HG03103 (cell line): ENCODE measurements at regions not wholly inside any gene's neighbourhood (a gene's known extent, or its start where the extent isn't known, plus 50 kb on each side); places are given as distances from the start of the nearest gene placed in this dataset.
"Not testable (repeated sequence)": the region's sequence is repeated elsewhere in the genome, so short reads cannot be mapped to it uniquely, and the experiment has no call there.

Experiments
- ATAC-seq: cut with Tn5 transposase; IDR thresholded peaks from one replicate; pipeline ENCODE4 v1.9.1; 2021; ENCODE audit warnings: low read depth; ENCODE audit not compliant: unreplicated experiment

DNA sequence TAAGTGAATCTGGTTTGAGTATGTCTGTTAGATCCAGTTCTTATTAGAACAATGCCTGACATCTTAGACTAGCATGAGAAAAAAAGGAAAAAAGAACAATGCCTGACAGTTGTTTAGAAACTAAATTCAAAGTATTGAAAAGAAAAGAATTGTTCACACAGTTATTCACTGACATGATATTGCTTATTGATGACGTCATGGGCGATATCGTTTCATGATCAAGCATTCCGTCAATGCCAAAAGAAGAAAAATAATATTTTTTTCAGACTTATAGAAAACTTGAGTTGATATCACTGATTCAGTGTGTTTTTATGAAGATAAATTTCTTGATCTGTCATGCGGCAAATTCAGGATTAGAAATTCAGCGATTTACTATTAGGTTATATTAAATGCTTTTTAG, 196.5 kb upstream of the AGR3 start:
- ATAC-seq, result no peak

DNA sequence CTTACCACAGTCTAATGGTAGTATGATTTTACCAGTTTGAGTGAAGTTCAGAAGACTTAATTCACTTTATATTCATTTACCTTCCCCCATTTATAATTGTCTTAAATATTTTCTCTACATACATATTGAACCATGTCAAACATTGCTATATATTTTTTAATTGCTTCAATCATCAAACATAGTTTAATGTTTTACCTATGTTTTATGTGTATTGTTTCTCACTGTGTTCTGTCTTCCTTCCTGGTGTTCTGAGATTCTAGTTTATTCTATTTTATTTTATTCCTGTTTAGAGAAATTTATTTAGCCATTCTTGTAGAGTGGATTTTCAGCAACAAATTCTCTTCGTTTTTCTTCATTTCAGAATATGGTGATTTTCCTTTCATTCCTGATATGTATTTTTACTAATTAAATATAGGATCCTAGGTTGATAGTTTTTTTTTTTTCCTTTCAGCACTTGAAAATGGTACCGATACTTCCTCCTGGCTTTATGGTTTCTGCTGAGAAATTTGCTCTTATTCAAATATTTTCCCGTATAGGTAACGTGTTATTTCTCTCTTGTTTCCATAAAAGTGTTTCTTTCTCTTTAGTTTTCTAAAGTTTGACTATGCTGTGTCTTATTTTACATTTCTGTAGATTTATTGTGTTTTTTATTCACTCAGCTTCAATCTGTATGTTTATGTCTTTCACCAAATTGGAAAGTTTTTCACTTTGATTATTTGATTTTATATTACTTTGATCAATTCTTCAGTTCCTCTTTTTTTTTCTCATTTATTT, 201.8 kb upstream of the AGR3 start:
- no peak for ATAC-seq

DNA sequence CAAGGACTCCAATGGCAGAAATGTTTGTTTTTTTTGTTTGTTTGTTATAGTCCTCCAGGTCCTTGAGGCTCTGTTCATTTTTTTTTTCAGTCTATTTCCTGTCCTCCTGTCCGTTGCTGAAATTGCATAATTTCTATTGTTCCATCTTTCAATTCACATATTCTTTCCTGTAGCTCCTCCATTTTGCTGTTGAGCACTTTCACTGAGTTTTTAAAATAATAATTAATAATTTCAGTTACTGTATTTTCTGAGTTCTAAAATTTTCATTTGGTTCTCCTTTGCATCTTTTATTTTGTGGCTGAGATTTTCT, 202.3 kb upstream of the AGR3 start:
- no peak for ATAC-seq

DNA sequence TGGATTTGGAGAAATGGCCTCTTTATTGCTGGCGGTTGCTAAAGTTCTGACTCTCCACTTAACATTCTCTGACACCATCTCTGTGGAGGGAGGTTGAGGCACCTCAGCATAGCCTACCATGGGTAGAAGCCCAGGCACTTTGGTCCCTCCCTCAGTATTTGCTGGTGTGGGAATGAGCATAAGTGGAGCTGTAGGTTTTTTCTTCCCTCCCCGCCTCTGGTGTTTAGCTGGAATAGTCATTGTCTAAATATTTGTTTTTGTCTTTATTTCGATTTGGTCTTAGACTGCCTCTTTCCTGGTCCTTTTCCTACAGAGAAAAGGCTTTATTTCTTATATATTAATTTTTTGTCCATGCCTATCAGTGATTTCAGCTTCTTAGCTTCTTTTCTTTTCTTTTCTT, 203.4 kb upstream of the AGR3 start:
- ATAC-seq, result no peak

DNA sequence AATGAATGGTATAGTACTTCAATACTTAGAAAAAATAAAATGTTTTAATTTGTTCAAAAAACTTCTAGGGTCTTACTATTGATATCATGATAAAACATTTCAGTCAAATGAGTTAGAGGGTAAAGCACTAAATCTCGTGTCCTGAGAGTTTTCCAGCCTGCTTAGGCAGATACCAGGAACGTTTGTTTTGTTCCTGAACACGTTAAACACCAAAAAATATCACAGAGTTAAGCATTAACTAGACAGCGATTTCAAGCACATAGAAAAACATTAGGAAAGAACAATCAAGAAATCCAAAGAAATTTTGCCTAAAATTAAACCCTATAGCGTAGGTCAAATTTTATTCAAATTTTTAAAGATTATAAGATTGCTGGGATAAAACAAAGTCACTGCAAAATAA, 204.6 kb upstream of the AGR3 start:
- ATAC-seq, result no peak

DNA sequence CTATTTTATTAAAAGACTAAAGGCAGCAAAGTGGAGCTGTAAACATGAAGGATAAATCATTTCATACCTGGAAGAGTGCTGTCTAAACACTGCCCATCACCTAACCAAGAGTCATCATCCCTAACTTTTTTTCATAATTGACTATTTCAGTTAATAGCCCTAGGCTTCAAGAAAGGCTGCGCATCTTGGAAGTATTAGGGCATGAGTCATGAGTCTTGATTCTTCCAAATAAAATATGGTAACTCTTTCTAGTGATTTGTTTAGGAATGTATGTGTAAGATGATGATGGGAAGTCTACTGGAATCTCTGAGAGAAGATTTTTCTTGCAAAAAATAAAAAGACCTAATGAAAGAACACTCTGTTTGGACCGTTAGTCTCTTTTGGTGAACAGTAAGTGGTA, 207.7 kb upstream of the AHR start:
- no peak for ATAC-seq

DNA sequence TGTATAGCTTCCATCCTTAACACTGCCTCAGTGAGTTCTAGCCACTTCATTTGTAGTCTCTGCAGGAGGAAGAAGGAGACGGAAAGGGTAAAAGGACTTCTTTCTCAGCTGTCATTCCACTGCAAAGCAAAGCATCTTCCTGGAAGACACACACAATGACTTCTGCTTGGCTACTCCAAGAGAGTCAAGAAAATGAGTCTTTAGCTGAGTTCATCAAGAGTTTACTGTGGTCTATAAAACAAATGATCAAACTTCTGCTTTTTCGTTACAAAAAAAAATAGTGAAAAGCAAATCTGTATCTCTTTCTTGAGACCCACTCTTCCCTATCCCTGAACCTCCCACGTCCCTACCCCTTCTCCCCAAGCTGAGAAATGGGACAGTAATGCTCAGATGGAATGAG, 205.0 kb upstream of the AHR start:
- ATAC-seq, result no peak

DNA sequence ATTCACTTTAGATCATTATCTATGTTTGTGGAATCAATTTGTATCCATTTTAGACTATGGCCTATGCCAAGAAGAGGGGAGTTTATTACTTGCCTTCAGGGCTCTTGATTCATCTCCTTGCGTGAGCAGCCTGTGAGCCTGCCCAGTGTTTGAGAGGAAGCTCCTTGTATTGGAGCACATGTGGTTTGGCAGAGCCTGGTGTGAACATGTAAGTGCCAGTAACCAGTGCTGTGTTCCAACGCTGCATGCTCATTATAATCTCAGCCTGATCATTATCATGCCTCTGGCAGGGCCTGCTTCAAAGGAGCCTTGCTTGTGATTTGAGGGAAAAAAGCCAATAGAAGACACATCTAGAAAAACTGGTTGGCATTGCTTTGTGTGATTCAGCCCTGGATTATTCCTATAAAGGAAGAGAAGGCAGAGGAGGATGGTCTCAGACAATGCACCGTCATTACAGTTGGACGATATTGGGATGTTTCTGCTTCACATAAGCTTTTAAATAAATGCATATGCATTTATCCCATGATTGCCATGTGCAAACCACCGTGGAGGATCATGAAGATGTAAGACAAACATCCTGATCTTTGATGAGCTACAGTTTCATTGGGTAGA, 203.4 kb upstream of the AHR start:
- ATAC-seq, result no peak

DNA sequence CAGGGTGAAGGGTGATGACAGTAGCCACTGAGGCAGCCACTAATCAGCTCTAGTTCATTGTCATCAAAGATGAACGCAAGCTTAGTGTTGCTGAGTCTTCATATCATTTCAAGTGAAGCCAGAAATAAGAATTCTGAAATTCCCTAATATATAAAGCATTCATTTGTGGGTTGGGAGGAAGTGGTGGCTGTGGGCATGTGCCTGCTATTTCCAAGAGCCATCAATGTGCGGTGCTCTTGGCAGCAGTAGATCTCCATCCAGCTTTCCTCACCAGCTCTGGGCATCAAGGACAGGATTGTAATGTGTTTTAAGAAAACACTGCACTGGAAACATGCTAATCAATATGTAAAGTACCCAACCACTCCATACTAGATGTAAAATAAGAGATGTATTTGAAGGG, 202.5 kb upstream of the AHR start:
- no peak for ATAC-seq

DNA sequence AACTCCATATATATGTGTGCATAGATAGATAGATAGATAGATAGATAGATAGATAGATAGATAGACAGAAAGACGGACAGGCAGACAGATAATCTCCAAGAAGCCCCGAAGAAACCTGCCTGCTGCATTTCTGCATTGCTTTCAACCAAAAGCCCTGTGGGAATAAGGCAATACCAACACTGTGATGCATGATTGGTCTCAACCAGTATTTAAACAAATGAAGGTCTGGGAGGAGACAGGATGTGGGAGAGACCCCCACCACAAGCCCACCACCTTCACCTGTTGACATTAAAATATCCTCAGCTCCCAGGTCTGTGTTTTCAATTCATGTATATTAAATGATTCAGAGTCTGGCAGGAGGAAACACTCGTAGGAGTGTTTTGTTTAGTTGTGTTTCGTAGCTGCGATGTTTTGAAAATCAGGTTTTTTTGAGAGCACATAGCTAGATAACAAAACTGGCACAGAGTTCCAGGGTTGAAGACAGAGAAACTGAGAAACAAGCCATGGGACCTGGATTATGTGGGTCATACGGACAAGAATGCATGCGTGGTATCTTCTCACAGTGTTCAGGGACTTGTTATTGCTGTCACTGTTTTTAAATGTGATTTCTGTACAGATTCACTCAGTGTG, 200.7 kb upstream of the AHR start:
- ATAC-seq, result peak; percentile 57

DNA sequence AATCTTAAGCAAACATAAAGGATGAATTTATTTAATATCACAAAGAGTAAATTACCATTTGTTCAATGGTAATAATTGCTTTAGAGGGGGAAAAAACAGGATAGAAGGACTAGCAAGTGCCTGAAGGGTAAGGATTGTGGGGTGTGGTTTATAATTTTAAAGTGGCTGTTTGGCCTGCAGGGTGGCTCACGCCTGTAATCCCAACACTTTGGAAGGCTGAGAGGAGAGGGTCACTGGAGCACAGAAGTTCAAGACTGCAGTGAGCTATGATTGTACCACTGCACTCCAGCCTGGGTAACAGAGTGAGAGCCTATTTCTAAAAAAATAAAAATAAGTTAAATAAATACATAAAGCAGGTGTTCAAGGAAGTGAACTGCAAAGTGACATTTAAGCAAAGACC, 199.9 kb upstream of the AHR start:
- no peak for ATAC-seq

DNA sequence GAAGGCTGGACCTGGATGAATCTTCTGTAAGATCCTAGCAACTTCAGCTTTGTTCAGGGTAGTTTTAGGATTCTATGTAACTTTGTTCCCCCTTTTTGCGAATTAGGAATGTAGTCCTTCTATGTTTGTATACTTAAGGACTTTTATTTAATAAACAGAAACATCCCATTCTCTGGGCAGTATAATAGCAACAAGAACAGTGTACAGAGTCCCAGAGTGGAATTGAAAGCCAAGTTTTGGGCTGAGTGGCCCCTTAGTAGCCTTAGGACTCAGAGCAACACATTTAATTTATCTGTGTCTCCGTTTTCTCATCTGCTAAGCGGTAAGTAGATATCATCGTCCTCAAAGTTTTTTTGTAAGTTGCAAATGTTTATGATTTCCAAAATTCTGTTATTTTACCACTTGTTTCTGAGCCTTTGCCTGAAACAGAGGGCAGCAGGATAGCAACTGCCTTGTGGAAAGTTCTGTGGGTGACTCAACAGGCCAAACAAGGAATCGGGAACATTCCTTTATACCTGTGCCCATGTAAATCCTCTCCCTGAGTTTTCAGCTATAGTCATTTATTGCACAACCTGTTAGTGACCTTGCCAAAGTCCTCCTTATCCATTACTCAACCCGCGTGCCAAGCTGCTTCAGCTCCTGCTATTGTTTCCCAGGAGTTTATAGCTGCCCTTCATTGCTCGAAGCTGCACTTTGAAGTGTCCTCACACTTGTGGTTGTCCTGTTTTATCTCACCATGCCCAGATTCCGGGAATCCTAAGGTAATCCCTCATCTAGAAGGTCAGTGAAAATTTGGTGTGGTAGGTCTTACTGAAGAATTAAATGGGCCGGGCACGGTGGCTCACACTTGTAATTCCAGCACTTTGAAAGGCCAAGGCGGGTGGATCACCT, 199.1 kb upstream of the AHR start:
- no peak for ATAC-seq

DNA sequence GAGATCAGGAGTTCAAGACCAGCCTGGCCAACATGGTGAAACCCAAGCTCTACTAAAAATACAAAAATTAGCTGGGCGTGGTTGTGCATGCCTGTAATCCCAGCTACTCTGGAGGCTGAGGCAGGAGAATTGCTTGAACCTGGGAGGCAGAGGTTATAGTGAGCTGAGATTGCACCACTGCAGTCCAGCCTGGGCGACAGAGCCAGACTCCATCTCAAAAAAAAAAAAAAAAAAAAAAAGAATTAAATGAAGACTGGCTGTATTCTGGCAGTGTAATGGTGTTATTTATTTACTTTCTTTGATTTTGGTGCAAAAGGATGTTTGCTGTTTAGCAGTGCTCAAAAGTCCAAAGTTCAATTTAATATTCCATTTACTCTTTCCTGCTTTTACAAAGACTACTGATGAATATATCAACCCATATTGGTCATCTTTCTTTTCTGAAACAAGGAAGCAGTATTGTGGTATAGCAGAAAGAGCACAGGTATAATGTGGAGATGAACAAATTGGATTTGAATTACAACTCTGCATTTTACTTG, 198.4 kb upstream of the AHR start:
- ATAC-seq, result not testable (repeated sequence)

DNA sequence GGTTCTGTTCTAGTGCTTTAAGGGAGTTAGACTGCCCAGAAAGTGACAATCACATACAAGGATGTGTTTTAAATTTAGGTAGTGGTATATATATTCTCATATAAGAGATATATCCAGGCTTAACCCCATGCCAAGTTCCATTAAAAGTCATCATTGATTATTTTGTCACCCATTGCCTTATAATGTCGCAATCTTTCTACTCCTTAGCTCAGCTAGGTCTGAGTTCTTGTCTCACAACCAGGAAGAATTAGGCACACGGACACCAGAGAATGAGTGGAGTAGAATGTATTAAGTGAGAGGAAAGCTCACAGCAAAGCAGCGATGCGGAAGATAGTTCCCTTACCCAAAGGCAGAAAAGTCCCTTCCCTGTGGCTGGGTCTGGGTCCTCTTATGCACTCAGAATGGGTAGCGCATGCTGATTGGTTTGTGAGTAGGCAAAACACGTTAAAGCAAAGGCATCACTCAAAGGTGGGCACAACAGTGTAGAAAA, 197.2 kb upstream of the AHR start:
- ATAC-seq, result no peak

DNA sequence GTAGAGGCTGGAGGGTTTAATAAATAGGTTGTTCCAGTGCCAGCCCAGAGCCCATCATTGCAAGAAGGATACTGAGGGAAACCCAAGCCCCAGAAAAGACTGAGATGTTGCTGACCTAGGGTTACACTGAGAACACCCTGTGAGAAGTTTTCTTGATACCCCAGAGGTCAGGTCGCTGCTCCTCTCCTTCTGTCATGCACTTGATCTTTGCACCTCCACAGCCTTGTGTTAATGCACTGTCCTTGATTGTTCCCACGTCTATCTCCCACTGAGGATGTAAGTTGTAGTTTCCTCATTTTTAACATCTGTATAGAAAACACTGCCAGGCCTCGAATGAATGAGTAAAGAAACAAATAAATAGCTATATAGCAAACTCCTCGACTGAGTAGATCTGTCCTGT, 195.3 kb upstream of the AHR start:
- ATAC-seq, result no peak

DNA sequence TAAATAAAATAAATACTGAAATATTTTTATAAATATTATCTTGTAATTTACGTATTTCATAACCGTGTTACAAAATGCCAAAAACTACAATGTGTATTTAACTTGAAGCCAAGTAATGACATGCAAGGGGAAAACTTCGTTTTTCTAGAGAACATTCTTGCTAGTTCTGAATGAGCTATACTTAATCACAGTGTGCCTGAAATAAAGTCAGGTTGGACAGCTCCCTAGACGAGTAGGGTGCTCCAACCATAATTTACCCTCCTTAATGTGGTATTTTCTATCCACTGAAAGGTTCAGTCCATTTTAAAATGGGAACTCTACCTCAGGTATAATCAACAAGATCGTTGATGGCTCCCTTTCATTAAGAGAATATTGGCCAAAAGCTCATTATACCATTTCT, 194.5 kb upstream of the AHR start:
- ATAC-seq, result no peak

DNA sequence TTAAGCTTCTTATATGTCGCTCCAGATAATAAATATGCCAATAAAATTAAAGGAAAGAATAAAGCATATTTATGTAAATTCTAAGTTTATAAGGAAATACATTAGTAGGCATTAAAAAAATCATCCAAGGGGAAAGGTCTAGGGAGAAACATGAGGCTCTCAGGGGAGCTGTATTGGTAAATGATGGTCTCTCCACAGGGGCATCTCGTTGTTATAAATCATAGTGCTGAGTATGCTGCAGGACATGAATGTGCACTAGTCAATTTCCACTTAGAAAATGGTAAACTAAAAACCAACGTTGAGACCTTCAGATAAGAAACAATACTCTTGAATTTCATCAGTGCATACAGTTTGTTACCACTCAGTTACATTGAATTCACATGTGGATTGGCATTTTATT, 194.0 kb upstream of the AHR start:
- no peak for ATAC-seq

DNA sequence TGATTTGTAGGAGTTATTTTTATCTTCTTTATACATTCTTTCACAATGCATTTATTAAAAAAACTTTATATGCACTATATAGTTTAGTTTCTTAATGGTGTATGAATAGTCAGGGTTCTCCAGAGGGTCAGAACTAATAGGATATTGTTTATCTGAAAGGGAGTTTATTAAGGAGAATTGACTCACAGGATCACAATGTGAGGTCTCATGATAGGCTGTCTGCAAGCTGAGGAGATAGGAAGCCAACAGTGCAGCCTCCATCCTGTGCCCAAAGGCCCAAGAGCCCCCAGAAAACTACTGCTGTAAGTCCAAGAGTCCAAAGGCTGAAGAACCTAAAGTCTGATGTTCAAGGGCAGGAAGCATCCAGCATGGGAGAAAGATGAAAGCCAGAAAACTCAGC, 192.8 kb upstream of the AHR start:
- ATAC-seq, result no peak

DNA sequence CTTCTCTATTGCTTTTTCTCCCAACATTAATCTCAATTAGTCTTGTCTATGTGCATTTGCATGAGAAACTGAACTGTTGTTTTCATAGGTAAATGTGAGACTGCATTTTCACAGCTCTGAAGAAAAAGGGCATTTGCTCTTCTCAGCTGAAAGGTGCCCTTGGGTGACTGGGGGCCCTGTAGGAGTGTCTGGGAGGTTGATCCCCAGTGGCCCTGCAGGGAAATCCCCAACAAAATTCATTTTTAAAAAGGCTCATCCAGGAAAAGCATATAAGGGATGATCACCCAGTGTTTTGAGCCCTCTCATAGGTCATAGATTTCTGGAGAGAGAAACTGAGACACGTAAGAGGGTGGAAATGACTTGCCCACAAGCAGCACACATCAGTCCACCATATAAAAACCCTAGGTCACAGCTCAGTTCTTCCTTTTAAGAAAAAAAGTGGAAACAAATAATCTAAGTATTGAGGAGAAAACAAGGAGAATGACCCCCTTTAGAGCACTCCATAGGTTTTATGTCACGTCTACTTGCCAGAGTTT, 190.3 kb upstream of the AHR start:
- no peak for ATAC-seq

DNA sequence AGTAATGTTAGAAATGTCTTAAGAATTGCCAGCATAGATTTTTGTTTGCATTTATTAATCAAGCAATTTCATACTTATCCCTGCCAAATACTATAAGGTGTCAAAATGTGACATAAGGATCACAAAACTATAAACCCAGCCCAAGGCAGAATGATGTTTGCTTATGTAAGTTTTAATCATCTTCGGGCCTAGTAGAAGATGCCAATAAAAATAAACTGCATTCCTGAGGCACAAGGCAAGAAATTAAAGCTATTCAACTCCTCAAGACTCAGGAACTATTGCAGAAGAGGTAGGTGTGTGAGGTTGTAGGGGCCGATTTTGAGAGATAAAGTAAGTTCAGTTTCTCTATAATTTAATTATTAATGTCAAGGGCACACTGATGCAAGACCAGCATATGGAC, 189.4 kb upstream of the AHR start:
- ATAC-seq, result no peak

DNA sequence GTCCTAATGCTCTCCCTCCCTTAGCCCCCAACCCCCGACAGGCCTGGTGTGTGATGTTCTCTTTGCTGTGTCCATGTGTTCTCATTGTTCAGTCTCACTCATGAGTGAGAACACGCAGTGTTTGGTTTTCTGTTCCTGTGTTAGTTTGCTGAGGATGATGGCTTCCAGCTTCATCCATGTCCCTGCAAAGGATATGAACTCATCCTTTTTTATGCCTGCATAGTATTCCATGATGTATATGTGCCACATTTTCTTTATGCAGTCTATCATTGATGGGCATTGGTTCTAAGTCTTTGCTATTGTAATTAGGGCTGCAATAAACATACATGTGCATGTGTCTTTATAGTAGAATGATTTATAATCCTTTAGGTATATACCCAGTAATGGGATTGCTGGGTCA, 184.7 kb upstream of the AHR start:
- ATAC-seq, result not testable (repeated sequence)
